IPS-20b (cell line): ENCODE measurements at regions not wholly inside any gene's neighbourhood (a gene's known extent, or its start where the extent isn't known, plus 50 kb on each side); places are given as distances from the start of the nearest gene placed in this dataset.

Experiments used
- H3K27ac ChIP-seq: one replicate; pipeline ENCODE4 v1.5.1; 2013; ENCODE audit warnings: low read length
- H3K27me3 ChIP-seq: 2 replicates; pipeline ENCODE4 v1.6.1; 2013; ENCODE audit warnings: mild to moderate bottlenecking, low read length, inconsistent platforms; ENCODE audit not compliant: insufficient read depth
- H3K36me3 ChIP-seq: 2 replicates; pipeline ENCODE4 v1.6.1; 2013; ENCODE audit warnings: low read depth, mild to moderate bottlenecking, inconsistent platforms, low read length, moderate library complexity; ENCODE audit not compliant: insufficient read depth
- H3K4me1 ChIP-seq: 2 replicates; pipeline ENCODE4 v1.6.1; 2013; ENCODE audit warnings: mild to moderate bottlenecking, control low read depth, inconsistent platforms, low read length, moderate library complexity; ENCODE audit not compliant: insufficient read depth
- H3K4me3 ChIP-seq: 2 replicates; pipeline ENCODE4 v1.5.1; 2013; ENCODE audit warnings: mild to moderate bottlenecking, low read length, inconsistent platforms
- H3K9ac ChIP-seq: 2 replicates; pipeline ENCODE4 v1.6.1; 2013; ENCODE audit warnings: low read depth, mild to moderate bottlenecking, inconsistent platforms, low read length, moderate library complexity
- H3K9me3 ChIP-seq: 2 replicates; pipeline ENCODE4 v1.6.1; 2013; ENCODE audit warnings: mild to moderate bottlenecking, low read depth, low read length, inconsistent platforms; ENCODE audit not compliant: insufficient read depth

DNA sequence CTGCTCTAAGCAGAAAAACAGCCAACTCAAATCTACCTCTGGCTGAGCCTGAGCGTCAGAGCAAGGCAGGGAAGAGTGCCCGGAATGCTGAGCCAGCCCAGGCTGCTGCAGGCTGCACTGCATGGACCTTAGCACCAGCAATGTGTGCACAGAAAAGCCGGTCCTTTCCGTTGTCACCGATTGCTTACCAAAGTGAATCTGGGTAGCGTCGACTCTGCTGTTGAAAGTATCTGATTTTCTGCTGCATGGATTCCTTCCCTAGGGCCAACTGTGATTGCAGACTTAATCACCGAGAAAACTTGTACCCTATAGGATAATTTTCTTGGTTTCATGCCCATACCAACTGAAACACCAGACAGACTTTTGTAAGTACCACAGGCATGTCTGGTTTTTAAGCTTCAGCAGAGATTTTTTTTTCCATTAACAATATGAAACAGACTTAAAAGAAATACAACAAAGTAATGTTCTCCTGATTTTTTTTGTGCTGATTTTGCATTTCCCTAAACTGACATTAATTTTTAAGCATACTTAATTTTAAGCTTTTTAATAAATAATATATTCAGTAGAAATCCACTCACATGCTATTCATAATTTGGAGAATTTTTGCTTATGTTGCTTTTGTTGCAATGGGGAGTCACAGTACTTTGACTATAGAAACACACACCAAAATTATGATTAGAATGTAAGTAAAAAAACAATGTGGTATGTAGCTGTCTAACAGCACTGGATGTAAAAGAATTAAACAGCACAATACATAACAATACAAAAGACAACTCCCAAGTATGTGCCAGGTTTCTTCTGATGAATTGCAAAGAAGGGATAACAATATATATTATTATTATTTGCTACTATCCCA, 218.0 kb downstream of the THBS2 start:
- H3K27ac ChIP-seq = no peak overlapping the region
- H3K27me3 ChIP-seq = no peaks in the 10 kb centered on the region
- no peak overlapping the region for H3K9ac ChIP-seq
- peaks cover 11% of the 10 kb centered on the region for H3K9me3 ChIP-seq
- H3K4me3 ChIP-seq = no peak overlapping the region
- no peaks in the 10 kb centered on the region for H3K4me1 ChIP-seq
- H3K36me3 ChIP-seq = no peaks in the 10 kb centered on the region

DNA sequence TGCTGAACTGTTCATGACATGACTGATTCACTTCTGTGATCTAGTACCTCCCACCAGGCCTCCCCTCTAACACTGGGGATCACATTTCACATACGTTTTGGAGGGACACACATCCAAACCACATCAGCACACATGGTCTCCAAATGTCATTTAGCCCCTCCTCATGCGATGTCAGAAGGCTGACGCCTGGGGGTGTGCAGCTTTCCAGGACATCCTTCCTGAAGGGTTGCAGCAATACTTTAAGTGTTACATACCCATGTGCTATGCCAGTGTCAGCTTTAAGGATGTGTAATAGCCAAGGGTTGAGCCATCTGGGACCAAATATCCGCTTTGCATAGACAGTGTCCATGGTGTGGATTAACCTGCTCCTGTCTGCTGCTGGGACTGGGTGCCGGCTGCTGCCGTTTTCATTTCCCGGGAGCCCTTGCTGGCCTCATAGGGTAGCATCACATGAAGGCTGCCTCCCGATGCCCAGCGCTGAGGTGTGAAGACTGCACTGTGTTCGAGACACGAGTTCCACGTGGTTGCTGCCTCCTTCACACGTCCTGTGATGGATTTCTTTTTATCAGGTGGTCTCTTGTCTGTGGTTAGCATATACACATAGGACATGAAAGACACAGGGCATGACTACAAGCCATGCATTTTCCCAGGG, 219.0 kb downstream of the THBS2 start:
- Histone ChIP-seq H3K36me3 (no peaks in the 10 kb centered on the region), H3K4me3 (no peak overlapping the region), H3K9me3 (peaks cover 11% of the 10 kb centered on the region), H3K4me1 (no peaks in the 10 kb centered on the region), H3K27ac (no peak overlapping the region), H3K27me3 (no peaks in the 10 kb centered on the region), H3K9ac (no peak overlapping the region)

DNA sequence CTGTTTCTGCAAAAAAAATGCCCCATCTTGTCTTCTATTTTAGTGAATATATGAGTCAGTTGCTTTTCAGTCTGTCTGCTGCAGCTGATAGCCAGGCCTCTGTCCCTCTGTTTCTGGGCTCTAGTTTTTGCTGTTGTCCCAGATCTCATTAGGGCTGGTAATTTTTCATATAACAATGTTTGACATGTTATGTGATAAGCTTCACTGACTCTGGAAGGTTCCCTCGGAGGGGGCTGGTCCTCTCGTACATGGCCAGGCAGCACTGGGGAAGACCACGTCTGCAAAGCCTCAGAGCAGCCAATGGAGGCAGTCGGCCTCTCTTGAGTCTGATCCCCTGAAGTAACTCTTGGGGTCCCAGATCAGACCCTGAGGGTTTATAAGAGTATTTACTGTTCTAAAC, 223.8 kb downstream of the THBS2 start:
- H3K4me3 ChIP-seq = no peak overlapping the region
- H3K9ac ChIP-seq = no peak overlapping the region
- H3K27ac ChIP-seq = no peak overlapping the region
- no peaks in the 10 kb centered on the region for H3K4me1 ChIP-seq
- H3K27me3 ChIP-seq = no peaks in the 10 kb centered on the region
- peaks cover 5% of the 10 kb centered on the region; the same call in 1 of the 2 replicates for H3K9me3 ChIP-seq
- no peaks in the 10 kb centered on the region for H3K36me3 ChIP-seq

DNA sequence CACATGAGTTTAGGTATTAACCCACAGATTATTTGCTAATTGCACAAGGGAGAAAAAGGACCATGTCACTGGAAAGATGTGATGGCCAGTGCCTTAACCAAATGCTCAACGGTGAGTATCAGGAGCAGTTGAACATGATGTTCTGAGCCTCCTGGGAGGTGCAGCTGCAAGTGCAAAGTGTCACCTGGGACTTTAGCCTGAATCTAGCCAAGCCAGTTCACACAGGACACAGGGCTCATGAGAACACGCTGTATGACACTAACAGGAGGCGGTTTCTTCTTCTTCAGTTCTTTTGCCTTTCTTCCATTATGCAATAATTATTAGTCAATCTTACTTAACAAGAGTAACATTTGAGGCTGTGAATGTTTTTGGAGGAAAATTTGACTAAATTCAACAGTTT, 225.3 kb downstream of the THBS2 start:
- Histone ChIP-seq H3K27me3 (no peaks in the 10 kb centered on the region), H3K27ac (no peak overlapping the region), H3K9ac (no peak overlapping the region), H3K36me3 (no peaks in the 10 kb centered on the region), H3K4me3 (no peak overlapping the region), H3K9me3 (peaks cover 5% of the 10 kb centered on the region; the same call in 1 of the 2 replicates), H3K4me1 (no peaks in the 10 kb centered on the region)

DNA sequence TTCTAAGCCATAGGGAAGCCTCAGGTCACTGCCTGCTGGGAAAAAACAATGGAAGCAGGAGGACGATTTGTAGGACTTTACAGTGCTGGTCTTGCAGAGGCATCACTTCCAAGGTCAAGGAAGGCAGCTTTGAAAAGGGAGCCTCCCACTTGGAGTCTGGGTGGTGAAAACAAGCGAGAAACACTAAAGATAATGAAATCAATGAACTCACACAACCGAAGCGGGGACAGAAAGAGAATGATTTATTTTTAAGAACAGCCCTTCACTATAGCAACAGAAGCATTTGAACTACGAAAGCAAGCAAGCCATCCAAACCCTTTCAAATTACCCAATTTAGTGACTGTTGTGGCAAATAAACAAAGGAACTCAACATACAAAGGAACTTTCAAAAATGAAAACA, 227.5 kb downstream of the THBS2 start:
- Histone ChIP-seq H3K27ac (no peak overlapping the region), H3K4me1 (no peaks in the 10 kb centered on the region), H3K4me3 (no peak overlapping the region), H3K9ac (no peak overlapping the region), H3K36me3 (no peaks in the 10 kb centered on the region), H3K27me3 (no peaks in the 10 kb centered on the region), H3K9me3 (peaks cover 5% of the 10 kb centered on the region; the same call in 1 of the 2 replicates)

DNA sequence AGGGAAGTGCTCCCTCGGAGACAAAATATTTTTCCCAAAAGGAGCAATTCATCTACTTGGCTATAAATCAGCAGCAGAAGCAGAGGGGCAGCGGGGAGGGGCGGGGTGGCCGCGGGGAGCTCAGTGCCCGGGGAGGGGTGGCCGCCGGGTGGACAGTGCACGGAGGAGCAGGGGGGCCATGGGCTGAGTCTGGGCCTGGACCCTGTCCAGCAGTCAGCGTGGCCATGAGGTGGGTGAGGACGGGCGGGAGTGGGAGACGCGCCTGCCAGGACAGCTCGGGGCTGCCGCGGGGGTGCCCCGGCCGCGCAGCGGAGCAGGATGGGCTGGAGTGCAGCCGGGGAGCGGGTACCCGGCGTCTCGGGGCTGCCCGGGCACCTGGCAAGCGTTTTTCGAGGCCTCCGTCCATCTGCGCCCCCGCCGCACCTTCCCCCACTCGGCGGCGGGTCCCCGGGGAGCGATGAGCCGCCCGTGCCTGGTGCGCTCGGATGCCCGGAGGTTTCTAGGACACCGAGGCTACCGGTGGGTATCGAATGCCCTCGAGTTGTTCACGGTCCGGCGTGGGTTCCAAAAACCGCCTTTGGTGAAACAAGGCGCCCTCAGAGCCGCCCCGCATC, 229.5 kb downstream of the THBS2 start:
- H3K4me1 ChIP-seq = no peaks in the 10 kb centered on the region
- H3K9me3 ChIP-seq = peaks cover 5% of the 10 kb centered on the region; the same call in 1 of the 2 replicates
- H3K27me3 ChIP-seq = no peaks in the 10 kb centered on the region
- no peak overlapping the region for H3K9ac ChIP-seq
- no peak overlapping the region for H3K4me3 ChIP-seq
- H3K27ac ChIP-seq = no peak overlapping the region
- no peaks in the 10 kb centered on the region for H3K36me3 ChIP-seq

DNA sequence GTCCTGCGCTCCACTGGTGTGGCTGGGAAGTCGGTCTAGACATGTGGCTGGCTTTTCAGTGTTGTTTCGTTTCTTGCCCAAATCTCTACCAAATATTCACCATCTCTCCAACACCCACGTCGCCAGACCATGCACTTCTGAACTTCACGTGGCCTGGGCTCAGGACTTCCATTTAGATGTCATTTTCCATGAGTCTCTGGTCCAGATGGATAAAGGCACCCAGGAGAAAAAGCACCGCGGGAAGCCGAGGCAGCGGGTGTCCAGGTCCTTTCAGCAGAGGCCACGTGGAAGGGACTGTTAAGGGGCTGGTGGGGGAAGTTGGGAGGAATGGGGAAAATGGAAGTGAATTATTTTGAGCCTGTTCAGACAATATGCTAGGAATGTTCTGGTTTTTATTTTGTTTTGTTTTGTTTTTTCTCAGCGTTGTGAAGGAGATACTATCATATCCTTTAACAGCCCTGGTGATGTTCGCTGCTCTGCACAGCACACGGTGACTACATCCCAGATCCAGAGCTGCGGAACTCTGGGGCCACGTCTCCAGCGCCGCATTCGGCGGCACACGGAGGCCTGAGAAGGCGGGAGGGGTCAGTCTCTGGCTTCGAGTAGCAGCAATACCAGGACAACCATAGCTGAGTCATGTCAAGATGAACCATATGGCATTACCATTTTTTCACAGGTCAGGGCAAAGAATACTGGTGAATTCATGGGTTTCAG, 230.3 kb downstream of the THBS2 start:
- Histone ChIP-seq H3K27me3 (no peaks in the 10 kb centered on the region), H3K27ac (no peak overlapping the region), H3K36me3 (no peaks in the 10 kb centered on the region), H3K9ac (no peak overlapping the region), H3K4me3 (no peak overlapping the region), H3K9me3 (peaks cover 5% of the 10 kb centered on the region; the same call in 1 of the 2 replicates), H3K4me1 (no peaks in the 10 kb centered on the region)

DNA sequence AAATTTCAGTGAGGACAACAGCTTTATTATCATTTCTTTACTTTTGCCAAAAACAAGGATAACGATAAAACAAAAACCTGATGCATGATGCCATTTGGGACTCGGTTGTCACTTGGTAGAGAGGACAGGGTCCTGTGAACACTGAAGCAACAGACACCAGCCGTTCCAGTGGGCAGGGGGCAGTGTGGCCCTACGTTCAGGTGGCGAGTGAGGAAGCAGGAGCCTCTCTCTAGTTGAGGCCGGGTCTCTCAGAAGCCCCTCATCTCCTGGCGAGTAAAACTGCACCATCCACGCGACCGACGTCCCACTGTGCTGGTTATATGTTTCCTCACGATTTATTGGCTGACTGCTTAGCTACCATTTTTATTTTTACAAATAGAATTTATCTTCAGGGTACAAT, 231.6 kb downstream of the THBS2 start:
- Histone ChIP-seq H3K4me1 (no peaks in the 10 kb centered on the region), H3K9me3 (peaks cover 8% of the 10 kb centered on the region), H3K9ac (no peak overlapping the region), H3K27me3 (no peaks in the 10 kb centered on the region), H3K36me3 (no peaks in the 10 kb centered on the region), H3K27ac (no peak overlapping the region), H3K4me3 (no peak overlapping the region)

DNA sequence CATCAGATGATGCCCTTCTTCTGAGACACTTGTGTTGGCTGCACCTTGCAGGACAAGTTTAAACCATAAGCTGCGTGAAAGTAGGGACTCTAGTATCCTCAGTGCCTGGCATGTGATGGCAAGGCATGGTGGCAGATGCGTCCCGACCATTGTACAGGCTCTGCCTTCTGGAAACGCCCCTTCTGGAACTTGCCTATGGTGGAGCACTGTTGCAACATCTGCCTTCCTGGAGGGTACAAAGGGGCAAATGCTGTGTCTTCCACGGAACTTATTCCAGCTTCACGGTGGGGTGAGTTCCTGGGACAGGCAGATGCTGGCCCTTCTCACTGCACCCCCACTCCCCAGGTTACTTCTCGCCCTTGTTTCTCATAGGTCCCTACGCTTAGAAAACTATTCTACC, 232.8 kb downstream of the THBS2 start:
- Histone ChIP-seq H3K9ac (no peak overlapping the region), H3K27ac (no peak overlapping the region), H3K36me3 (no peaks in the 10 kb centered on the region), H3K4me1 (no peaks in the 10 kb centered on the region), H3K27me3 (no peaks in the 10 kb centered on the region), H3K4me3 (no peak overlapping the region), H3K9me3 (peaks cover 18% of the 10 kb centered on the region)

DNA sequence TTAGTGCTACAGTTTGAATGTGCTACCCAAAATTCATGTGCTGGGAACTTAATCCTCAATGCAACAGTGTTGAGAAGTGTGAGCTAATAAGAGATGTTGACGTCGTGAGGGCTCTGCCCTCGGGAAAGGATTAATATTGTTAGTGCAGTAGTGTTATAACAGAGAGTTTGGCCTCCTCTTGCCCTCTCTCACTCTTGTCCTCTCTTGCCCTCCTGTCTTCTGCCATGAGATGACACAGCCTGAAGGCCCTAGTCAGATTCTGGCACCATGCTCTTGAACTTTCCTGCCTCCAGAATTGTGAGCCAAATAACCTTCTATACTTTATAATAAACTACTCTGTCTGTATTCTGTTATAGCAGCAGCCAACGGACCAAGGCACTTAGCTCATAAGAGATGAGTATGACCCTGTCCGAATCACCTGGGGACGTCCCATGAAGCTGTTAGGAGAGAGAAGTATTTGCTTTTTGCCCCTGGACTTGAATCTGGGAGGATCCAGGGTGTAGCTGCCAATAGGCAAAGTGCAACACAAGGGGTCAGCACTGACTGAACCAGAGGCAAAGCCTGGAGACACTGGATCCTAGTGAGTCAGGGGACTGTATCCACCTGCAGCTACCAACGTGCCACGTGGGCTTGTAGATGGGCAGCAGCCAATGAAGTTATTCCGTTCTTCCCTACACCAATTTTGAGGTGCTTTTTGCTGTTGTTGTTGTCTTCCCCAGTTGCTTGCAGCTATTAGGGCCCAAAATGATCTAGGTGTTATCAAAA, 233.7 kb downstream of the THBS2 start:
- no peak overlapping the region for H3K4me3 ChIP-seq
- H3K36me3 ChIP-seq = no peaks in the 10 kb centered on the region
- H3K27me3 ChIP-seq = no peaks in the 10 kb centered on the region
- H3K9ac ChIP-seq = no peak overlapping the region
- no peak overlapping the region for H3K27ac ChIP-seq
- peaks cover 13% of the 10 kb centered on the region for H3K9me3 ChIP-seq
- peaks cover 3% of the 10 kb centered on the region; the same call in 1 of the 2 replicates for H3K4me1 ChIP-seq

DNA sequence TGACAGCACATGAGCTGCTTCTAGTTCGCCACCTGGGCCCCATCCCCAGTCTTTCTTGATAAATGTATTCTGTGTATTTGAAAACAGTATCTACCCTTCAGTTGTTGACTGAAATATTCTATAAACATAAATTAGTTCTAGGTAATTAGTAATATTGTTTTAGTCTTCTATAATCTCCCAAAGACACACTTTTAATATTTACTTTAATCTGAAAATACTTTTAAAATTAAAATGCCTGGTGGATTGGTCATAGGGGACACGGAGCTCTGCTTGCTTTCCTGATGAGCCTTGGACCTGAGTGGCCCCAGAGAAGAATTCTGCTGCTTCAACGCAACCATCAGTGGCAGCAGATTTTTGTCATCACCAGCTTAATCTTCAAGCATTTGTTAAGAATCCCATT, 234.5 kb downstream of the THBS2 start:
- peaks cover 13% of the 10 kb centered on the region for H3K9me3 ChIP-seq
- no peak overlapping the region for H3K9ac ChIP-seq
- no peaks in the 10 kb centered on the region for H3K27me3 ChIP-seq
- no peak overlapping the region for H3K4me3 ChIP-seq
- no peaks in the 10 kb centered on the region for H3K36me3 ChIP-seq
- peaks cover 4% of the 10 kb centered on the region; the same call in 1 of the 2 replicates for H3K4me1 ChIP-seq
- H3K27ac ChIP-seq = no peak overlapping the region
